GM06990 (cell line): ENCODE measurements at regions not wholly inside any gene's neighbourhood (a gene's known extent, or its start where the extent isn't known, plus 50 kb on each side); places are given as distances from the start of the nearest gene placed in this dataset.

Experiments
- DNase-seq: peaks from one replicate; pipeline ENCODE4 v3.0.0-alpha.2; 2011; ENCODE audit not compliant: insufficient read length; ENCODE audit errors: extremely low read depth
- H3K27me3 ChIP-seq: replicated peaks from 2 replicates; pipeline ENCODE4 v1.6.0; 2011; ENCODE audit warnings: low read length; ENCODE audit not compliant: control insufficient read depth, insufficient read depth
- H3K36me3 ChIP-seq: 2 replicates; pipeline ENCODE4 v1.5.1; 2011; ENCODE audit warnings: low read length; ENCODE audit not compliant: control insufficient read depth, insufficient read depth
- H3K4me3 ChIP-seq: replicated peaks from 2 replicates; pipeline ENCODE4 v1.5.1; 2011; ENCODE audit warnings: low read depth, mild to moderate bottlenecking, control low read depth, low read length
- TF ChIP-seq, protein P1 (sequence below): IDR thresholded peaks from 2 replicates; pipeline ENCODE4 v1.5.1; 2011; ENCODE audit warnings: low read length, control low read depth, mild to moderate bottlenecking, inconsistent platforms; ENCODE audit not compliant: insufficient read depth, poor library complexity, severe bottlenecking

DNA sequence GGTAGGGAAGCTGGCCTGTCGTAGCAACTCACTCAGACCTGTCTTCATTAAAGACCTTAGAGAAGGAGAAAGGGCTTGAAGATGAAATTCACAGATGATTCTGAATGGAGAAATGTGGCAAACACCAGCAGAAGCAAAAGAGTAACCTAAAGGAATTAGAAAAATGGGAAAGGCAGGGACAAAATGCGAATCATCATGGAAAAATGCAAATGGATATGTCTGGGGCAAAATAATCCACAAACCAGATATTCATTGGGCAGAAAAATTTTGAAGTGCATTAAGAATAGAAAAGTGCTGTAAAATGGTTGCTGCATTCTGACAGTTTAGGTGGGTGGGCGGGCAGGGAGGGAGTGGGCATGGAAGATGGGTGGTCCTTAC is 156.9 kb upstream of the RASGRP1 start:
- TF ChIP-seq, protein P1, sequence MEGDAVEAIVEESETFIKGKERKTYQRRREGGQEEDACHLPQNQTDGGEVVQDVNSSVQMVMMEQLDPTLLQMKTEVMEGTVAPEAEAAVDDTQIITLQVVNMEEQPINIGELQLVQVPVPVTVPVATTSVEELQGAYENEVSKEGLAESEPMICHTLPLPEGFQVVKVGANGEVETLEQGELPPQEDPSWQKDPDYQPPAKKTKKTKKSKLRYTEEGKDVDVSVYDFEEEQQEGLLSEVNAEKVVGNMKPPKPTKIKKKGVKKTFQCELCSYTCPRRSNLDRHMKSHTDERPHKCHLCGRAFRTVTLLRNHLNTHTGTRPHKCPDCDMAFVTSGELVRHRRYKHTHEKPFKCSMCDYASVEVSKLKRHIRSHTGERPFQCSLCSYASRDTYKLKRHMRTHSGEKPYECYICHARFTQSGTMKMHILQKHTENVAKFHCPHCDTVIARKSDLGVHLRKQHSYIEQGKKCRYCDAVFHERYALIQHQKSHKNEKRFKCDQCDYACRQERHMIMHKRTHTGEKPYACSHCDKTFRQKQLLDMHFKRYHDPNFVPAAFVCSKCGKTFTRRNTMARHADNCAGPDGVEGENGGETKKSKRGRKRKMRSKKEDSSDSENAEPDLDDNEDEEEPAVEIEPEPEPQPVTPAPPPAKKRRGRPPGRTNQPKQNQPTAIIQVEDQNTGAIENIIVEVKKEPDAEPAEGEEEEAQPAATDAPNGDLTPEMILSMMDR = no peak
- H3K36me3 ChIP-seq = no peaks in the 10 kb centered on the region
- peaks cover 2% of the 10 kb centered on the region for H3K27me3 ChIP-seq
- no peak for DNase-seq
- no peak overlapping the region for H3K4me3 ChIP-seq

DNA sequence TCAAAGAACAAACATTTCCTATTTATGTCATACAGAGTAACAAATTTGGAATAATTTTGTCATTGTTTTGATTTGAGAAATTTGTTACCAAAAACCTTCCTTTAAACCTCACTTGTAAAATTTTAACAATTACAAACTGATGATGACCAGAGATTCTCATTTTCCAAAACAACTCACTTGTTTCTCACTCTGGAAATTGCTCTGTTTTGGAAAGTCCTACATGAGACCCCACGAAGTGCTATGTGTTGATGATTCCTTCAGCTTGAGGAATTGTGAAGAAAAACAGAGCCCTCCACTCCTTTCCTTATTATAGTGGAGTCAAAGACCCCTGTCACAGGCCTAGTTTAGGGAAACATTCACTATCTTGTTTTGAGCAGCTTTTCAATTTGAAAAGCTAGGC is 157.6 kb upstream of the RASGRP1 start:
- TF ChIP-seq, protein P1 = no peak
- Histone ChIP-seq H3K4me3 (no peak overlapping the region), H3K27me3 (peaks cover 2% of the 10 kb centered on the region), H3K36me3 (no peaks in the 10 kb centered on the region)
- no peak for DNase-seq

DNA sequence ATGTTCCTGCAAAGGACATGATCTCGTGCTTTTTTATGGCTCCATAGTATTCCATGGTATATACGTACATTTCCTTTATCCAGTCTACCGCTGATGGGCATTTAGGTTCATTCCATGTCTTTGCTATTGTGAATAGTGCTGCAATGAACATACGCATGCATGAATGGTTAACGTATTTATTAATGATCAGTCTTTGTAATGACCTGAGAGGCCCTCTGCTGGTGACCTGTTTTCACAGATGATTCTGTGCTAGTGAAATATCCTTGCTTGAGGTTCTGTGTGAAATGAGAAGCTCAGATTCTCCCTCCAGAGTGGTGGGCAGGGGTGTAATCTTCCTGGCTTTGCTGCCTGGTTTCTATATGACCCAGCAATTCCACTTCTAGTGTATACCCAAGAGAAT is 160.2 kb upstream of the RASGRP1 start:
- Histone ChIP-seq H3K27me3 (peaks cover 2% of the 10 kb centered on the region), H3K4me3 (no peak overlapping the region), H3K36me3 (no peaks in the 10 kb centered on the region)
- TF ChIP-seq, protein P1 = peak; percentile 15
- no peak for DNase-seq

DNA sequence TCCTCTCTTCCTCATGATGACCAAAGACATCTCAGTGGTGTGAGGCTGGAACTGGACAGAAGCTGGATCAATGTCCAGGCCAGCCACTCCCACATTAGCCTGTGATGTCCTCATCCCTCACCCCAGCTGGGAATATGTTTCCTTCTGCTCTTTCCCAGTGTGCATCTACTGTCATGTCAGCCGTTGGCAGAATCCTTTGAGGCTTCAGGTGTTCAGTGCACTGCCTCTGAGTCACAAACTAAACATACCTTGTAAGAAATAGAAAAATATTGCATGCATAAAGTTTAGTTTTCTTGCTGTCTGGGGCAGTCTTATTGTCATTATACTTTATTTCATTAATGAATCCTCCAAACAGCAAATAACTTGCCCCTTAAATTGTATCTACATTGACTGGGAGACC is 161.6 kb upstream of the RASGRP1 start:
- H3K4me3 ChIP-seq = no peak overlapping the region
- TF ChIP-seq, protein P1 = no peak
- peaks cover 2% of the 10 kb centered on the region for H3K27me3 ChIP-seq
- no peak for DNase-seq
- H3K36me3 ChIP-seq = no peaks in the 10 kb centered on the region

DNA sequence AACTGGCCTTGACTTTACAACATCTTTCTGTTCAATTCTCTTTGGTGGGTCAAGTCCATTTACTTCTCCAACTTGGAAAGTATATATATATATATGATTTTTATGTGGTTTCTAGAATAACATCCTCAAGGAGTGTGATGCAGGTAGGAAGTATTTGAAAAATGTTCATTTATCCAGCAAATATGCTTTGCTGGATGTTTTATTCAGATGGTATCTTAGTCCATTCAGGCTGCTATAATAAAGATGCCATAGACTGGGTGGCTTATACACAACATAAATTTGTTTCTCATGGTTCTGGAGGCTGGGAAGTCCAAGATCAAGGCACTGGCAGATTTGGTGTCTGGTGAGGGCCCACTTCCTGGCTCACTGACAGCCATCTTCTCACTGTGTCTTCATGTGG is 168.7 kb upstream of the RASGRP1 start:
- Histone ChIP-seq H3K27me3 (no peaks in the 10 kb centered on the region), H3K36me3 (no peaks in the 10 kb centered on the region), H3K4me3 (no peak overlapping the region)
- no peak for DNase-seq
- TF ChIP-seq, protein P1 = no peak

DNA sequence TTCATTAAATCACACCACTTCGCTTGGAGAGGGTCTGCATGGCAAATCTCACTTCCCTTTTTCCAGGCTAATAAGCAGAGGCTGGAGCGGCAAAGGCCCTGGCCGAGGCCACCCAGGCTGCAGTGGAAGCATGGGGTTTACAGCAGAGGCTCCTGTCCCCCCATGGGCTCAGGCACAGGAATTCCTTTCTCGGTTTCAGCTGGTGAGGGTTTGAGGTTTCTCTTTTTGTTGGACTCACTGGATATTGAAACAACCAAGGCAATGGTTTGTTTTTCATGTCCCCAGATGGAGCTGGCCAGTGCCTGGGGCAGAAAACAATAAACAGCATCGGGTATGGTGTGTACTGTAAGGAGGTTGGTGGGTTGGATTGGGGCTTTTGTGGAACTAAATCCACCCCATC is 175.6 kb upstream of the RASGRP1 start:
- H3K27me3 ChIP-seq = no peaks in the 10 kb centered on the region; the same call in none of the 2 replicates
- no peak for DNase-seq
- no peaks in the 10 kb centered on the region for H3K36me3 ChIP-seq
- no peak overlapping the region for H3K4me3 ChIP-seq
- TF ChIP-seq, protein P1 = no peak
